GM12865 (cell line): ENCODE measurements at regions not wholly inside any gene's neighbourhood (a gene's known extent, or its start where the extent isn't known, plus 50 kb on each side); places are given as distances from the start of the nearest gene placed in this dataset.

Source experiments
- DNase-seq: peaks from one replicate; pipeline ENCODE4 v3.0.0; 2010; ENCODE audit warnings: low read depth
- H3K4me3 ChIP-seq: 2 replicates; pipeline ENCODE4 v1.5.1; 2011; ENCODE audit warnings: mild to moderate bottlenecking, low read depth, low read length, control low read depth
- TF ChIP-seq, protein P1 (sequence below): IDR thresholded peaks from 2 replicates; pipeline ENCODE4 v1.5.1; 2011; ENCODE audit warnings: low read length, control low read depth, low read depth, inconsistent platforms; ENCODE audit not compliant: insufficient read depth; ENCODE audit errors: missing control alignments

DNA sequence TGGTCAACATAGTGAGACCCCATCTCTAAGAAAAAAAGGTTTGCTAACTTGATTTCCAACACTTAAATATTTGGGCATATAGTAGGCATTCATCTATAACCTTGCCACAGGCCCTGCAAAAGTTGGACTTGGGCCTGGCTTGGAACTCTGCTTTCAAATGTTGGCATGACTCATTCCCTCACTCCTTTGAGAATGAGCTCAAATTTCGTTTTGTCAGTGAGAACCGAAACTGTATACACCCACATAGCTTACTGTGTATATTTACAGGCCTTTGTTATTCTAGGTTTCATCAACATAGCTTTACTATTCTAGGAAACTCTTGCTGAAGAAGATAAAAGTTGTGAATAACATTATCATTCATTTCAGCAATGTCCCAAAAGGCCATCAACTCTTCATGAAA, 88.7 kb upstream of the ELOVL6 start:
- TF ChIP-seq, protein P1, sequence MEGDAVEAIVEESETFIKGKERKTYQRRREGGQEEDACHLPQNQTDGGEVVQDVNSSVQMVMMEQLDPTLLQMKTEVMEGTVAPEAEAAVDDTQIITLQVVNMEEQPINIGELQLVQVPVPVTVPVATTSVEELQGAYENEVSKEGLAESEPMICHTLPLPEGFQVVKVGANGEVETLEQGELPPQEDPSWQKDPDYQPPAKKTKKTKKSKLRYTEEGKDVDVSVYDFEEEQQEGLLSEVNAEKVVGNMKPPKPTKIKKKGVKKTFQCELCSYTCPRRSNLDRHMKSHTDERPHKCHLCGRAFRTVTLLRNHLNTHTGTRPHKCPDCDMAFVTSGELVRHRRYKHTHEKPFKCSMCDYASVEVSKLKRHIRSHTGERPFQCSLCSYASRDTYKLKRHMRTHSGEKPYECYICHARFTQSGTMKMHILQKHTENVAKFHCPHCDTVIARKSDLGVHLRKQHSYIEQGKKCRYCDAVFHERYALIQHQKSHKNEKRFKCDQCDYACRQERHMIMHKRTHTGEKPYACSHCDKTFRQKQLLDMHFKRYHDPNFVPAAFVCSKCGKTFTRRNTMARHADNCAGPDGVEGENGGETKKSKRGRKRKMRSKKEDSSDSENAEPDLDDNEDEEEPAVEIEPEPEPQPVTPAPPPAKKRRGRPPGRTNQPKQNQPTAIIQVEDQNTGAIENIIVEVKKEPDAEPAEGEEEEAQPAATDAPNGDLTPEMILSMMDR: no peak
- no peak overlapping the region for H3K4me3 ChIP-seq
- DNase-seq: peak; percentile 87

GRCh38 chr4:110278127-110278526, 79.7 kb upstream of the ELOVL6 start:
- no peak for DNase-seq

DNA sequence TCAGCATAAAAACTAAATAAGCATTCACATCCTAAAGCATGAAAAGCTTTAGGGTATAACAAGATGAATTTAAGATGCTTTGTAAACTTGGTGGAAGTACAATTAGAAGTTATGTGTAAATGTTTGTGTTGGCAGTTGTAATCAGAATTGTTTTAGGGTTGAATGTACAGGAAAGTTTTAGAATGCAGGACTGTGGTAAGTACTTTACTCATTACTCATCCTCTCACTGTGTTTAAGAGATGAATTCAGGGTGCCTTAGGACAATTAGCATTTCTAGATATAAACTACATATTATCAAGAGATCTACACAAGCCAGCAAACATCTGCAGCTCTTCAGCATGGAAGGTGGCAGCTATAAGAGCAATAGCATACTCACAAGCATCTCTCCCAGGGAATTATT, 77.5 kb upstream of the ELOVL6 start:
- no peak for DNase-seq
- TF ChIP-seq, protein P1: no peak

More at GRCh38 chr4:110278127-110278526, 79.7 kb upstream of the ELOVL6 start:
- TF ChIP-seq, protein P1: no peak
- H3K4me3 ChIP-seq: no peak overlapping the region

DNA sequence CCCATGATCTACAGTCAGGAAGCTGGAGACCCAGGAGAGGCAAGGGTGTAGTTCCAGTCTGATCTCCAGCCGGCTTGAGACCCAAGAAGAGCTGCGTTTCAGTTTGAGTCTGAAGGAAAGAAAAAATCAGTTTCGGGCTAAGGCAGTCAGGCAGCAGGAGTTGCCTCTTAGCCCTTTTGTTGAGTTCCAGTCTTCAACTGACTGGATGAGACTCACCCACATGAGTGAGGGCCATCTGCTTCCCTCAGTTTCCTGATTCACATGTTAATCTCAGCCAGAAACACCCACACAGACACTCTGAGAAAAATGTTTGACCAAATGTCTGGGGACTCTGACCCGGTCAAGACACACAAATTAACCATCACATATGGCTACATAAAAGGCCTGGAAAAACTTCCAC, 73.6 kb upstream of the ELOVL6 start:
- no peak overlapping the region for H3K4me3 ChIP-seq
- DNase-seq: peak; percentile 51

More for the DNA sequence above, 77.5 kb upstream of the ELOVL6 start:
- no peak overlapping the region for H3K4me3 ChIP-seq

DNA sequence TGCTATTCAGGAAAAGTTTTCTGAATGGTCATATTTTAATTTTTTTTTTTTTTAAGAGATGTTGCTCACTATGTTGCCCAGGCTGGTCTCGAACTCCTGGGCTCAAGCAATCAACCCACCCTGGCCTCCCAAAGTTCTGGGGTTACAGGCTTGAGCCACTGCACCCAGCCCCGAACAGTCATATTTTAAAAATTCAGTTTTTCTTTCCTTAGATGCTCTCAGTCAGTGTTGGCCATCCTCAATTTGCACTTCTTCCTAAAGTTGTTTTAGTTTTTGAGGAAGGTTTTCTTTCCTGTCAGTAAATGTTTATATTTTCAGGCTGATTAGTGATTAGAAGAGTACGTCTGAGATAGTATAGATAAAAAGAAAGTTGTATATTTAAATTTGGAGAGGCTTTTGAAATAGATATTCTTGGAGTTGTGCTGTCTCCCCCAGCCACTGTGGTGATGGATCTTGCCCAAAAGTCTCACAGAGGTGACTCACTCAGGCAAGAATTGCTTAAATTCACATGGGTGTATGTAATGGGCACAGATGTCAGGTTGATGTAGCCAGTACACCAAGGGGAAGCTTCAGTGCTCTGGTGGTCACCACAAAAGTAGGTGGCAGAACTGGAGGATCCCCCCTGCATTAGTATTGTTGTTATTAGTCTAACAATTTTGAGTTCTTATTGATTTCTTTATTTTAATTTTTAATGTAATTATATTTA, 72.2 kb upstream of the ELOVL6 start:
- TF ChIP-seq, protein P1: no peak
- H3K4me3 ChIP-seq: no peak overlapping the region
- DNase-seq: no peak

More for the DNA sequence above, 73.6 kb upstream of the ELOVL6 start:
- TF ChIP-seq, protein P1: no peak

- H3K4me3 ChIP-seq: no peak overlapping the region
- DNase-seq: no peak
- TF ChIP-seq, protein P1: no peak
These were observed 70.4 kb upstream of the ELOVL6 start for GRCh38 chr4:110268790-110269189.

GRCh38 chr4:110268352-110268751, 69.9 kb upstream of the ELOVL6 start:
- peak; percentile 63 for DNase-seq
- TF ChIP-seq, protein P1: no peak
- H3K4me3 ChIP-seq: no peak overlapping the region
